Liver (tissue), 8 donors: ENCODE measurements at regions not wholly inside any gene's neighbourhood (a gene's known extent, or its start where the extent isn't known, plus 50 kb on each side); places are given as distances from the start of the nearest gene placed in this dataset.

Experiments
- DNase-seq: peaks from one replicate; pipeline ENCODE4 v3.0.0-alpha.2; 2017; ENCODE audit warnings: low spot score
- H3K27ac ChIP-seq, 2 donors: one replicate each; pipeline ENCODE4 v1.7.0; 2013; ENCODE audit warnings: inconsistent platforms in 2 of 2, low read length in 2 of 2, control low read depth in 1 of 2, low read depth in 1 of 2, mild to moderate bottlenecking in 1 of 2
- H3K27me3 ChIP-seq, 4 donors: one replicate each; pipeline versions ENCODE4 v1.6.1 to v1.7.0; 2013; ENCODE audit warnings: low read length in 3 of 4, inconsistent platforms in 1 of 4, mild to moderate bottlenecking in 1 of 4, moderate library complexity in 1 of 4; ENCODE audit not compliant: control insufficient read depth in 4 of 4, insufficient read depth in 4 of 4
- H3K36me3 ChIP-seq, 4 donors: one replicate each; pipeline versions ENCODE4 v1.6.1 to v1.7.0; 2013; ENCODE audit warnings: low read length in 3 of 4, mild to moderate bottlenecking in 3 of 4, low read depth in 1 of 4, moderate library complexity in 1 of 4; ENCODE audit not compliant: control insufficient read depth in 4 of 4, insufficient read depth in 3 of 4
- H3K4me1 ChIP-seq, 4 donors: one replicate each; pipeline versions ENCODE4 v1.6.1 to v1.7.0; 2013; ENCODE audit warnings: low read length in 3 of 4, mild to moderate bottlenecking in 3 of 4, moderate library complexity in 1 of 4; ENCODE audit not compliant: control insufficient read depth in 4 of 4, insufficient read depth in 4 of 4
- H3K4me3 ChIP-seq, 3 donors: one replicate each; pipeline versions ENCODE4 v1.6.1 to v1.7.0; 2013; ENCODE audit warnings: low read length in 3 of 3, control low read depth in 1 of 3, low read depth in 1 of 3, mild to moderate bottlenecking in 1 of 3
- H3K9ac ChIP-seq, 2 donors: one replicate each; pipeline ENCODE4 v1.7.0; 2013; ENCODE audit warnings: low read length in 2 of 2, mild to moderate bottlenecking in 2 of 2, moderate library complexity in 2 of 2, control low read depth in 1 of 2, low read depth in 1 of 2
- H3K9me3 ChIP-seq, 4 donors: one replicate each; pipeline versions ENCODE4 v1.6.1 to v1.7.0; 2013; ENCODE audit warnings: low read length in 3 of 4; ENCODE audit not compliant: control insufficient read depth in 4 of 4
- ATF3 ChIP-seq: IDR thresholded peaks from 2 replicates; pipeline ENCODE4 v1.6.1; 2016; ENCODE audit warnings: antibody characterized with exemption
- CTCF ChIP-seq: fragments of 150-350 bp; IDR thresholded peaks from 2 replicates; pipeline ENCODE4 v1.5.1; 2017; ENCODE audit warnings: improper control_type of control experiment, low read depth, low read length; ENCODE audit not compliant: missing input control
- EGR1 ChIP-seq, 2 donors: IDR thresholded peaks; 2 replicates each; pipeline ENCODE4 v1.6.1; 2016 to 2018; ENCODE audit warnings: antibody characterized with exemption in 2 of 2, low read depth in 2 of 2
- FOXA1 ChIP-seq: IDR thresholded peaks from 2 replicates; pipeline ENCODE4 v1.6.1; 2016; ENCODE audit warnings: antibody characterized with exemption
- FOXA2 ChIP-seq: IDR thresholded peaks from 2 replicates; pipeline ENCODE4 v1.6.1; 2016; ENCODE audit warnings: antibody characterized with exemption
- GABPA ChIP-seq, 2 donors: IDR thresholded peaks in 1 of 2; conservative IDR thresholded peaks in 1 of 2; 2 replicates each; pipeline ENCODE4 v1.6.1; 2016; ENCODE audit warnings: antibody characterized with exemption in 2 of 2, mild to moderate bottlenecking in 1 of 2, moderate library complexity in 1 of 2
- HNF4A ChIP-seq, 2 donors: conservative IDR thresholded peaks; 2 replicates each; pipeline ENCODE4 v1.6.1; 2016; ENCODE audit warnings: antibody characterized with exemption in 2 of 2, mild to moderate bottlenecking in 2 of 2
- HNF4G ChIP-seq: IDR thresholded peaks from 2 replicates; pipeline ENCODE4 v1.6.1; 2016; ENCODE audit warnings: antibody characterized with exemption
- JUND ChIP-seq, 2 donors: IDR thresholded peaks; 2 replicates each; pipeline ENCODE4 v1.6.1; 2016; ENCODE audit warnings: antibody characterized with exemption in 2 of 2
- NR2F2 ChIP-seq: IDR thresholded peaks from 2 replicates; pipeline ENCODE4 v1.6.1; 2016; ENCODE audit warnings: antibody characterized with exemption
- REST ChIP-seq: IDR thresholded peaks from 2 replicates; pipeline ENCODE4 v1.6.1; 2016; ENCODE audit warnings: antibody characterized with exemption, mild to moderate bottlenecking
- RXRA ChIP-seq, 2 donors: IDR thresholded peaks; 2 replicates each; pipeline ENCODE4 v1.6.1; 2017 to 2018; ENCODE audit warnings: antibody characterized with exemption in 2 of 2, mild to moderate bottlenecking in 1 of 2
- TAF1 ChIP-seq: conservative IDR thresholded peaks from 2 replicates; pipeline ENCODE4 v1.6.1; 2016; ENCODE audit warnings: antibody characterized with exemption, mild to moderate bottlenecking
- YY1 ChIP-seq: IDR thresholded peaks from 2 replicates; pipeline ENCODE4 v1.6.1; 2016; ENCODE audit warnings: antibody characterized with exemption, mild to moderate bottlenecking
- ZBTB33 ChIP-seq: IDR thresholded peaks from 2 replicates; pipeline ENCODE4 v1.6.1; 2016; ENCODE audit warnings: antibody characterized with exemption
- WGBS: extraction: QIAGEN DNeasy Blood & Tissue Kit; methylation state at CpG from one replicate; pipeline ENCODE4 v1.1.7; 2013; 5-methylcytosine and 5-hydroxymethylcytosine counted together
- TF ChIP-seq, protein P1 (sequence below): IDR thresholded peaks from 2 replicates; pipeline ENCODE4 v1.6.1; 2016; ENCODE audit warnings: antibody characterized with exemption
- donor health status: healthy.
- donor health status: healthy.
- donor health status: healthy.
- donor health status: healthy.
- donor health status: healthy.

- no peak for TF ChIP-seq REST
- TF ChIP-seq HNF4G: no peak
- no peak for TF ChIP-seq TAF1
- TF ChIP-seq ATF3: no peak
- no peak for TF ChIP-seq GABPA (IDR thresholded peaks at IDR 0.05 in 1 of 2, conservative IDR thresholded peaks at IDR 0.05 in 1 of 2)
- TF ChIP-seq YY1: no peak
- no peak for TF ChIP-seq FOXA1
Observed at GRCh38 chr1:108034396-108034795, 69.4 kb upstream of the VAV3 start (continued).

DNA sequence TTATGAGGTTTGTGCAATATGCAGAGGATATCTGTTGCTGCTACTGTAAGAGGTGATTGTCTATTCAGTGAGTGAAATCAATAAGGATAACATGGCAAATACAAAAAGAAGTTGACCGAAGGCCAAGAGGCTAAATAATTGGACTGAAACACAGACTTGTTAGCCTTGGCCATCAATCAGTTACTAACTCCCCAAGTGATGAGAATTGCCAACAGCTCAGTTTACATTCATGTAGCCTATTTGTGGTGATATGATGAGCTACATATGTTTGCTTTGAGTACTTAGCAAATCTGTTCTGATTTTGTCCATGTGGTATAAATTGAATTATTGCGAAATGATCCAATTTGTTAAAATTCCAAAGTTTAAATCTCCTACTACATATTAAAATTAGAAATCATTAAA is 68.6 kb upstream of the VAV3 start:
- no peak for DNase-seq
- no peak overlapping the region for H3K4me3 ChIP-seq
- no peaks in the 10 kb centered on the region for H3K4me1 ChIP-seq
- H3K9me3 ChIP-seq: no peaks in the 10 kb centered on the region
- H3K27ac ChIP-seq: no peak overlapping the region
- WGBS: 81% methylated on average over 2 of the region's 2 CpGs
- H3K9ac ChIP-seq: no peak overlapping the region
- no peaks in the 10 kb centered on the region for H3K27me3 ChIP-seq
- TF ChIP-seq RXRA (IDR thresholded peaks at IDR 0.05) (no peak), REST (no peak), FOXA1 (no peak), YY1 (no peak), FOXA2 (no peak), EGR1 (IDR thresholded peaks at IDR 0.05; ENCODE audit: low read depth in 2 of 2) (no peak), HNF4A (conservative IDR thresholded peaks at IDR 0.05) (no peak), HNF4G (no peak), ZBTB33 (no peak), JUND (IDR thresholded peaks at IDR 0.05) (no peak), CTCF (no peak), NR2F2 (no peak), TAF1 (no peak), ATF3 (no peak), GABPA (IDR thresholded peaks at IDR 0.05 in 1 of 2, conservative IDR thresholded peaks at IDR 0.05 in 1 of 2) (no peak)
- TF ChIP-seq, protein P1, sequence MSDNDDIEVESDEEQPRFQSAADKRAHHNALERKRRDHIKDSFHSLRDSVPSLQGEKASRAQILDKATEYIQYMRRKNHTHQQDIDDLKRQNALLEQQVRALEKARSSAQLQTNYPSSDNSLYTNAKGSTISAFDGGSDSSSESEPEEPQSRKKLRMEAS: no peak
- H3K36me3 ChIP-seq: no peaks in the 10 kb centered on the region
